ENCODE measurements at regions not wholly inside any gene's neighbourhood (a gene's known extent, or its start where the extent isn't known, plus 50 kb on each side); places are given as distances from the start of the nearest gene placed in this dataset.

DNA sequence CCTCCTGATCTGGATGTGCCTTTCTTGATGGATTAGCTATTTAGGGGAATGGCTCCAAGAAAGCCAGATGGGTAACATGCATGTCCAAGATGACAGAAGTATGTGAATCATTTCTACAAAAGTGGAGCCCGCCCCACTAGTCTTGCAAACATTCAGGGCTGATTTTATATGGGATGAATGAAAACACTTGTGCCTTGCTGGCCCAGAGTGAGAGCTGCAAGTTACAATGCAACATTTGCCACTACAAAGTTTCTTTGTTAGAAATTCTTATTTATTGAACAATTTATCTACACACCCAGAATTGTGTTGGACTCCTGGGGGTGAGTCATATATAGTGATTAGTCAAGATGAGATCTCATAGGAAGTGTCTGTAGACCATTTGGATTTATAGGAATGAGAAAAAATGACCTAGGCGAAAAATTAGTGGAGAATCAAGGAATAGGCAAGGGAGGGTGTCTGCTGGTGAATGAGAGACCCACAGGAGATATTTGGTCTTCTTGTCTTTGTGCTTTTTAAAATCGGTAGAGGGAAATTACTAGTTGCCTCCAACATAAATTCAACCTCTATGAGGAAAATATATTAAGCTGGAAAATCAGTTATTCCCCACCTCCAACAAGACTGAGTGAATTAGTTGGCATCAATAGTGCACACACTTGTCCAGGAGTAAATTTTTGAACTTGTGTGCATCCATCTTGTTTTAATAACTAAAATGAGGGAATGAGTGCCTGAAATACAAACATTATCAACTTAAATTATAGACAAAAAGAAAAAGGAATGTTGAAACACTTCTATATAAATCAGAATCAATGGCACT, 53.5 kb upstream of the DCBLD2 start:
- DNase-seq = no peak

GRCh38 chr3:98954242-98954641, 52.7 kb upstream of the DCBLD2 start:
- DNase-seq = no peak

GRCh38 chr3:98952404-98952803, 50.9 kb upstream of the DCBLD2 start:
- no peak for DNase-seq
